Endothelial cell of umbilical vein (primary cell): ENCODE measurements at regions not wholly inside any gene's neighbourhood (a gene's known extent, or its start where the extent isn't known, plus 50 kb on each side); places are given as distances from the start of the nearest gene placed in this dataset.

Source experiments
- BruUV-seq: library from RNA; stranded (reverse); fragments of 400-500 nt; replicated peaks from 2 replicates; lab custom pipeline; 2021; lab: Mats Ljungman, UMichigan
- CTCF ChIA-PET: fragments of 300-600, 350-600 bp; sonication (Branson Sonifier 250); formaldehyde crosslinking; loops from one replicate; lab custom pipeline; 2021; ENCODE audit warnings: antibody characterized with exemption, inconsistent platforms; lab: Charles Lee
- POLR2A ChIA-PET: fragments of 300-600, 350-600 bp; sonication (Branson Sonifier 250); formaldehyde crosslinking; loops from one replicate; lab custom pipeline; 2021; ENCODE audit warnings: antibody characterized with exemption, inconsistent platforms; lab: Charles Lee
- DNase-seq: peaks from one replicate; pipeline ENCODE4 v3.0.0-alpha.2; 2011; ENCODE audit warnings: low read depth, low spot score
- FAIRE-seq: peaks from 2 replicates; lab custom pipeline; 2011; peaks lifted over from hg19 to GRCh38; lab: Jason Lieb, UNC
- H2AFZ ChIP-seq: 2 replicates; pipeline ENCODE4 v1.6.0; 2012; ENCODE audit warnings: low read depth, low read length, control low read depth, inconsistent platforms
- H3K27ac ChIP-seq: 2 replicates; pipeline ENCODE4 v1.5.1; 2011; ENCODE audit warnings: low read depth, mild to moderate bottlenecking, control low read depth, low read length, moderate library complexity; ENCODE audit not compliant: insufficient read depth
- H3K27me3 ChIP-seq, 2 experiments: 2 replicates each; pipeline versions ENCODE4 v1.6.0 to v1.6.1; 2011; ENCODE audit warnings: low read length in 2 of 2, mixed read lengths in 1 of 2; ENCODE audit not compliant: control insufficient read depth in 2 of 2, insufficient read depth in 2 of 2
- H3K36me3 ChIP-seq, 2 experiments: 2 replicates in 1 of 2; 3 replicates in 1 of 2; pipeline ENCODE4 v1.5.1; 2011; ENCODE audit warnings: low read length in 2 of 2, mild to moderate bottlenecking in 1 of 2, moderate library complexity in 1 of 2; ENCODE audit not compliant: control insufficient read depth in 2 of 2, insufficient read depth in 2 of 2; ENCODE audit errors: extremely low read depth in 1 of 2
- H3K4me1 ChIP-seq: 3 replicates; pipeline ENCODE4 v1.5.1; 2011; ENCODE audit warnings: mild to moderate bottlenecking, low read length; ENCODE audit not compliant: control insufficient read depth, insufficient read depth; ENCODE audit errors: extremely low read depth
- H3K4me2 ChIP-seq: 2 replicates; pipeline ENCODE4 v1.6.1; 2011; ENCODE audit warnings: low read length, control low read depth, mixed read lengths; ENCODE audit not compliant: insufficient read depth
- H3K4me3 ChIP-seq, 3 experiments: fragments of 200-600 bp in 1 of 3; sonication (generic), shearing (Covaris generic) in 1 of 3; replicated peaks in 1 of 3; 2 replicates each; pipeline ENCODE4 v1.5.1; 2011 to 2016; ENCODE audit warnings: control low read depth in 3 of 3, low read length in 3 of 3, mild to moderate bottlenecking in 2 of 3, inconsistent platforms in 1 of 3, low read depth in 1 of 3, moderate library complexity in 1 of 3; ENCODE audit not compliant: insufficient read depth in 1 of 3
- H3K79me2 ChIP-seq: 2 replicates; pipeline ENCODE4 v1.6.0; 2012; ENCODE audit warnings: low read length, inconsistent platforms; ENCODE audit not compliant: control insufficient read depth, insufficient read depth
- H3K9ac ChIP-seq: replicated peaks from 2 replicates; pipeline ENCODE3; 2011; ENCODE audit warnings: low read length, control low read depth; ENCODE audit not compliant: insufficient read depth; ENCODE audit errors: extremely low read depth
- H3K9me1 ChIP-seq: replicated peaks from 3 replicates; pipeline ENCODE4 v1.6.0; 2011; ENCODE audit warnings: mild to moderate bottlenecking, low read length; ENCODE audit not compliant: control insufficient read depth, insufficient read depth; ENCODE audit errors: extremely low read depth
- H3K9me3 ChIP-seq: replicated peaks from 2 replicates; pipeline ENCODE4 v1.5.1; 2012; ENCODE audit warnings: low read length, inconsistent platforms; ENCODE audit not compliant: control insufficient read depth, insufficient read depth
- H4K20me1 ChIP-seq: replicated peaks from 2 replicates; pipeline ENCODE3; 2011; ENCODE audit warnings: mild to moderate bottlenecking, low read length; ENCODE audit not compliant: control insufficient read depth, insufficient read depth; ENCODE audit errors: extremely low read depth
- CTCF ChIP-seq, 2 donors: IDR thresholded peaks; 1 replicate in 1 of 2; 2 replicates in 1 of 2; pipeline ENCODE4 v1.5.1; 2011; ENCODE audit warnings: low read length in 2 of 2, mild to moderate bottlenecking in 2 of 2, moderate library complexity in 2 of 2, control low read depth in 1 of 2, inconsistent platforms in 1 of 2, low read depth in 1 of 2; ENCODE audit not compliant: insufficient read depth in 1 of 2; ENCODE audit errors: extremely low read depth in 1 of 2
- EZH2 ChIP-seq: IDR thresholded peaks from 2 replicates; pipeline ENCODE4 v1.6.1; 2012; ENCODE audit warnings: borderline replicate concordance, low read depth, mild to moderate bottlenecking, moderate library complexity, low read length, inconsistent platforms; ENCODE audit not compliant: severe bottlenecking
- FOS ChIP-seq: IDR thresholded peaks from 2 replicates; pipeline ENCODE4 v1.6.1; 2011; ENCODE audit warnings: mild to moderate bottlenecking, low read length, moderate library complexity, borderline replicate concordance; ENCODE audit not compliant: insufficient read depth
- GATA2 ChIP-seq: IDR thresholded peaks from 2 replicates; pipeline ENCODE4 v1.7.0; 2011; ENCODE audit warnings: low read depth, mild to moderate bottlenecking, moderate library complexity, mixed read lengths, low read length; ENCODE audit not compliant: insufficient read length, insufficient read depth
- JUN ChIP-seq: IDR thresholded peaks from 2 replicates; pipeline ENCODE4 v1.6.1; 2011; ENCODE audit warnings: borderline replicate concordance, low read depth; ENCODE audit not compliant: insufficient read length, insufficient read depth
- MAX ChIP-seq: IDR thresholded peaks from 2 replicates; pipeline ENCODE4 v1.6.1; 2011; ENCODE audit not compliant: insufficient read depth, insufficient read length
- MYC ChIP-seq: IDR thresholded peaks from one replicate; pipeline ENCODE4 v1.6.1; 2011; ENCODE audit warnings: mild to moderate bottlenecking, low read depth, low read length
- POLR2A ChIP-seq: IDR thresholded peaks from 2 replicates; pipeline ENCODE4 v1.6.1; 2012; ENCODE audit warnings: low read depth, mild to moderate bottlenecking, control low read depth, low read length
- POLR2AphosphoS5 ChIP-seq: IDR thresholded peaks from 2 replicates; pipeline ENCODE4 v1.6.1; 2012; ENCODE audit warnings: low read depth, mild to moderate bottlenecking, control low read depth, low read length, moderate library complexity; ENCODE audit not compliant: insufficient read depth
- dilution Hi-C: fragments of 300-500 bp; cut with MboI; formaldehyde crosslinking; loops from one replicate; pipeline ENCODE4 v1.15.0; 2019; ENCODE audit warnings: low sequenced_read_pairs; ENCODE audit not compliant: extremely low pct_ligation_motif_present
- intact Hi-C: fragments of 100-400 bp; cut with micrococcal nuclease; formaldehyde crosslinking; loops from one replicate; pipeline ENCODE4 v1.10.0; 2022

- Histone ChIP-seq H3K4me1 (no peaks in the 10 kb centered on the region), H3K9me1 (no peaks in the 10 kb centered on the region), H3K27me3 (no peaks in the 10 kb centered on the region), H3K9me3 (no peaks in the 10 kb centered on the region), H3K79me2 (no peaks in the 10 kb centered on the region), H3K36me3 (no peaks in the 10 kb centered on the region), H3K4me2 (no peak overlapping the region), H3K4me3 (no peak overlapping the region), H4K20me1 (no peaks in the 10 kb centered on the region), H2AFZ (no peak overlapping the region), H3K27ac (no peak overlapping the region), H3K9ac (no peak overlapping the region)
- intact Hi-C loops = no loop called here
- POLR2A ChIA-PET = no interaction called here
- dilution Hi-C loops = no loop called here
- CTCF ChIA-PET = no interaction called here
- FAIRE-seq (no peak), DNase-seq (no peak)
- no TSS peak for BruUV-seq
- TF ChIP-seq MAX (no peak), POLR2AphosphoS5 (no peak), EZH2 (no peak), CTCF (IDR thresholded peaks at IDR 0.05; ENCODE audit: extremely low read depth in 1 of 2, insufficient read depth in 1 of 2, low read depth in 1 of 2, low read length in 2 of 2) (no peak), FOS (no peak), POLR2A (no peak), GATA2 (no peak), JUN (no peak), MYC (no peak)
Observed at GRCh38 chr7:118689403-118689802, 464.9 kb downstream of the ANKRD7 start.
